ENCODE measurements at regions not wholly inside any gene's neighbourhood (a gene's known extent, or its start where the extent isn't known, plus 50 kb on each side); places are given as distances from the start of the nearest gene placed in this dataset.

- TF ChIP-seq SUZ12 (IDR thresholded peaks at IDR 0.05; ENCODE audit: extremely low read depth, insufficient read depth, insufficient read length) (no peak), YY1 (IDR thresholded peaks at IDR 0.05; ENCODE audit: insufficient read depth, insufficient read length) (no peak), ZNF274 (IDR thresholded peaks at IDR 0.05; ENCODE audit: low read depth, low read length) (no peak)
These were observed 71.6 kb downstream of the ASCL4 start for GRCh38 chr12:107845980-107846659.

Measured in NT2/D1 (cell line).